Epithelial cell of prostate (primary cell): ENCODE measurements at regions not wholly inside any gene's neighbourhood (a gene's known extent, or its start where the extent isn't known, plus 50 kb on each side); places are given as distances from the start of the nearest gene placed in this dataset.

Source experiments
- DNase-seq: peaks from one replicate; pipeline ENCODE4 v3.0.0-alpha.2; 2011; ENCODE audit warnings: low read depth, low spot score
- H3K27ac ChIP-seq: fragments of 450-650 bp; 2 replicates; pipeline ENCODE4 v1.5.1; 2017; ENCODE audit warnings: mild to moderate bottlenecking

- no peak for DNase-seq
- peak overlapping the region; percentile 75 for H3K27ac ChIP-seq
Observed at GRCh38 chr3:177579419-177579818, 382.1 kb upstream of the TBL1XR1 start.

GRCh38 chr3:177580437-177580836 is 383.2 kb upstream of the TBL1XR1 start:
- DNase-seq = no peak
- H3K27ac ChIP-seq = peak overlapping the region; percentile 75

- no peak overlapping the region for H3K27ac ChIP-seq
- no peak for DNase-seq
Observed at GRCh38 chr3:177585271-177585670, 388.0 kb upstream of the TBL1XR1 start.

GRCh38 chr3:177589041-177589650 is 391.9 kb upstream of the TBL1XR1 start:
- peak overlapping the region; percentile 99 for H3K27ac ChIP-seq
- DNase-seq = no peak

- DNase-seq = peak; percentile 94
- peak overlapping the region; percentile 99 for H3K27ac ChIP-seq
Observed at GRCh38 chr3:177589911-177590381, 392.7 kb upstream of the TBL1XR1 start.

- DNase-seq = no peak
- H3K27ac ChIP-seq = peak overlapping the region; percentile 99
Observed at GRCh38 chr3:177590826-177591225, 393.5 kb upstream of the TBL1XR1 start.

- DNase-seq = peak; percentile 95
- peak overlapping the region; percentile 99 for H3K27ac ChIP-seq
Observed at GRCh38 chr3:177591379-177591778, 394.1 kb upstream of the TBL1XR1 start.

- DNase-seq = no peak
- H3K27ac ChIP-seq = peak overlapping the region; percentile 99
Observed at GRCh38 chr3:177594096-177594495, 396.8 kb upstream of the TBL1XR1 start.

GRCh38 chr3:177595530-177596188 is 398.4 kb upstream of the TBL1XR1 start:
- H3K27ac ChIP-seq = peak overlapping the region; percentile 99
- no peak for DNase-seq

- DNase-seq = no peak
- H3K27ac ChIP-seq = peak overlapping the region; percentile 99
Observed at GRCh38 chr3:177596248-177596815, 399.1 kb upstream of the TBL1XR1 start.

- H3K27ac ChIP-seq = peak overlapping the region; percentile 99
- DNase-seq = peak; percentile 79
Observed at GRCh38 chr3:177596816-177597271, 399.6 kb upstream of the TBL1XR1 start.

- peak; percentile 81 for DNase-seq
- peak overlapping the region; percentile 99 for H3K27ac ChIP-seq
Observed at GRCh38 chr3:177597311-177598096, 400.2 kb upstream of the TBL1XR1 start.

- peak overlapping the region; percentile 99 for H3K27ac ChIP-seq
- DNase-seq = no peak
Observed at GRCh38 chr3:177598097-177598833, 401.0 kb upstream of the TBL1XR1 start.

- peak overlapping the region; percentile 99 for H3K27ac ChIP-seq
- no peak for DNase-seq
Observed at GRCh38 chr3:177599326-177599725, 402.0 kb upstream of the TBL1XR1 start.

GRCh38 chr3:177599837-177600236 is 402.6 kb upstream of the TBL1XR1 start:
- peak overlapping the region; percentile 99 for H3K27ac ChIP-seq
- no peak for DNase-seq

GRCh38 chr3:177600411-177600810 is 403.1 kb upstream of the TBL1XR1 start:
- no peak for DNase-seq
- H3K27ac ChIP-seq = peak overlapping the region; percentile 99

GRCh38 chr3:177601152-177601551 is 403.9 kb upstream of the TBL1XR1 start:
- H3K27ac ChIP-seq = peak overlapping the region; percentile 99
- DNase-seq = no peak

- no peak for DNase-seq
- peak overlapping the region; percentile 99 for H3K27ac ChIP-seq
Observed at GRCh38 chr3:177602601-177603147, 405.4 kb upstream of the TBL1XR1 start.

GRCh38 chr3:177603148-177603603 is 405.9 kb upstream of the TBL1XR1 start:
- H3K27ac ChIP-seq = peak overlapping the region; percentile 99
- no peak for DNase-seq
